Panc1 (cell line): ENCODE measurements at regions not wholly inside any gene's neighbourhood (a gene's known extent, or its start where the extent isn't known, plus 50 kb on each side); places are given as distances from the start of the nearest gene placed in this dataset.

Experiments used
- ATAC-seq: fragments of 200-7000 bp; cut with Tn5 transposase; 2 replicates; pipeline ENCODE4 v1.9.1; 2020; ENCODE audit warnings: mild to moderate bottlenecking, moderate library complexity
- BruUV-seq: library from RNA; stranded (reverse); fragments of 400-500 nt; replicated peaks from 2 replicates; lab custom pipeline; 2021; lab: Mats Ljungman, UMichigan
- CTCF ChIA-PET: fragments of 300-600 bp; sonication (Branson Sonifier 250); formaldehyde crosslinking; loops from one replicate; lab custom pipeline; 2022; ENCODE audit warnings: antibody characterized with exemption; lab: Charles Lee
- POLR2A ChIA-PET: fragments of 300-600 bp; sonication (Branson Sonifier 250); formaldehyde crosslinking; loops from one replicate; lab custom pipeline; 2022; ENCODE audit warnings: antibody characterized with exemption; lab: Charles Lee
- DNase-seq: peaks from one replicate; pipeline ENCODE4 v3.0.0-alpha.2; 2010; ENCODE audit warnings: low read depth, low spot score
- H3K27ac ChIP-seq: 2 replicates; pipeline ENCODE4 v1.5.1; 2011; ENCODE audit warnings: mild to moderate bottlenecking, low read length, inconsistent platforms
- H3K27me3 ChIP-seq: fragments of 200-500 bp; sonication (Bioruptor generic); 2 replicates; pipeline ENCODE4 v1.6.0; 2014; ENCODE audit warnings: low read length, inconsistent platforms; ENCODE audit not compliant: control insufficient read depth, insufficient read depth
- H3K36me3 ChIP-seq: fragments of 200-500 bp; sonication (Bioruptor generic); 2 replicates; pipeline ENCODE4 v1.5.1; 2014; ENCODE audit warnings: inconsistent platforms, mild to moderate bottlenecking, low read length, moderate library complexity; ENCODE audit not compliant: control insufficient read depth, insufficient read depth
- H3K4me1 ChIP-seq: 2 replicates; pipeline ENCODE4 v1.5.1; 2011; ENCODE audit warnings: inconsistent platforms, mild to moderate bottlenecking, low read length, moderate library complexity; ENCODE audit not compliant: control insufficient read depth, insufficient read depth
- H3K4me3 ChIP-seq, 2 experiments: 2 replicates each; pipeline ENCODE4 v1.5.1; 2011 to 2012; ENCODE audit warnings: low read depth in 2 of 2, low read length in 2 of 2, mild to moderate bottlenecking in 2 of 2, inconsistent platforms in 1 of 2, moderate library complexity in 1 of 2
- H3K9me3 ChIP-seq: fragments of 200-500 bp; sonication (Bioruptor generic); 2 replicates; pipeline ENCODE4 v1.5.1; 2014; ENCODE audit warnings: low read depth, mild to moderate bottlenecking, inconsistent platforms, low read length, moderate library complexity; ENCODE audit not compliant: control insufficient read depth, insufficient read depth
- CTCF ChIP-seq: fragments of 450-650 bp; IDR thresholded peaks from 2 replicates; pipeline ENCODE4 v1.5.1; 2017; ENCODE audit warnings: mild to moderate bottlenecking
- POLR2AphosphoS5 ChIP-seq: IDR thresholded peaks from 2 replicates; pipeline ENCODE4 v1.6.1; 2012; ENCODE audit warnings: mild to moderate bottlenecking, low read depth, low read length, moderate library complexity
- REST ChIP-seq, 2 experiments: IDR thresholded peaks; 2 replicates each; pipeline ENCODE4 v1.6.1; 2011 to 2012; ENCODE audit warnings: low read depth in 2 of 2, control low read depth in 1 of 2, low read length in 1 of 2, mild to moderate bottlenecking in 1 of 2, moderate library complexity in 1 of 2; ENCODE audit not compliant: insufficient read depth in 1 of 2
- SIN3A ChIP-seq: IDR thresholded peaks from 2 replicates; pipeline ENCODE4 v1.6.1; 2012; ENCODE audit warnings: low read depth, mild to moderate bottlenecking, low read length, moderate library complexity, borderline replicate concordance; ENCODE audit not compliant: insufficient read depth
- TCF7L2 ChIP-seq: IDR thresholded peaks from 2 replicates; pipeline ENCODE4 v1.6.1; 2011; ENCODE audit warnings: mild to moderate bottlenecking, low read depth, low read length, inconsistent platforms
- in situ Hi-C: cut with HindIII; loops from 2 replicates; pipeline ENCODE4 v1.10.0; 2016; ENCODE audit warnings: low sequenced_read_pairs, low pct_unique_long_range_greater_than_20kb
- intact Hi-C: fragments of 100-400 bp; cut with micrococcal nuclease; formaldehyde crosslinking; loops from one replicate; pipeline ENCODE4 v1.10.0; 2022; ENCODE audit not compliant: unreplicated experiment

GRCh38 chr10:78894841-78895195 is 173.9 kb upstream of the ZMIZ1 start:
- H3K9me3 ChIP-seq = no peaks in the 10 kb centered on the region
- no peak for TF ChIP-seq REST (IDR thresholded peaks at IDR 0.05; ENCODE audit: insufficient read depth in 1 of 2, low read depth in 2 of 2, low read length in 1 of 2)
- intact Hi-C loops = no loop called here
- POLR2A ChIA-PET = interaction anchor here (0.6 kb wide), 1 partner anchor 93 kb away, joined by 4 read pairs; no protein-coding TSS in a partner anchor
- ATAC-seq = no peak
- no peaks in the 10 kb centered on the region for H3K36me3 ChIP-seq
- H3K4me1 ChIP-seq = no peaks in the 10 kb centered on the region
- in situ Hi-C loops = no loop called here
- no peaks in the 10 kb centered on the region for H3K27me3 ChIP-seq
- H3K4me3 ChIP-seq = no peak overlapping the region
- no peak for DNase-seq
- CTCF ChIA-PET = no interaction called here
- no TSS peak for BruUV-seq
- H3K27ac ChIP-seq = no peak overlapping the region

- no peak for DNase-seq
- ChIA-PET CTCF (no interaction called here), POLR2A (no interaction called here)
- no peaks in the 10 kb centered on the region for H3K4me1 ChIP-seq
- H3K9me3 ChIP-seq = no peaks in the 10 kb centered on the region
- no peak overlapping the region for H3K4me3 ChIP-seq
- no peak overlapping the region for H3K27ac ChIP-seq
- TF ChIP-seq CTCF (no peak), TCF7L2 (no peak), SIN3A (no peak), REST (IDR thresholded peaks at IDR 0.05; ENCODE audit: insufficient read depth in 1 of 2, low read depth in 2 of 2, low read length in 1 of 2) (no peak), POLR2AphosphoS5 (no peak)
- no peaks in the 10 kb centered on the region for H3K36me3 ChIP-seq
- in situ Hi-C loops = no loop called here
- H3K27me3 ChIP-seq = no peaks in the 10 kb centered on the region
- no TSS peak for BruUV-seq
- no peak for ATAC-seq
- intact Hi-C loops = no loop called here
Observed at GRCh38 chr10:78895469-78895868, 173.3 kb upstream of the ZMIZ1 start.
